ENCODE measurements at regions not wholly inside any gene's neighbourhood (a gene's known extent, or its start where the extent isn't known, plus 50 kb on each side); places are given as distances from the start of the nearest gene placed in this dataset.

GRCh38 chr3:89571707-89572106 lies 464.3 kb downstream of the EPHA3 start:
- DNase-seq (ENCODE audit: insufficient read length, low spot score) (no peak), FAIRE-seq (no peak)
- no peak for TF ChIP-seq CTCF (IDR thresholded peaks at IDR 0.05; ENCODE audit: insufficient read depth, missing control alignments)

- DNase-seq (ENCODE audit: insufficient read length, low spot score) (no peak), FAIRE-seq (no peak)
- TF ChIP-seq CTCF (IDR thresholded peaks at IDR 0.05; ENCODE audit: insufficient read depth, missing control alignments): no peak
Observed at GRCh38 chr3:89572261-89572660, 464.8 kb downstream of the EPHA3 start.

DNA sequence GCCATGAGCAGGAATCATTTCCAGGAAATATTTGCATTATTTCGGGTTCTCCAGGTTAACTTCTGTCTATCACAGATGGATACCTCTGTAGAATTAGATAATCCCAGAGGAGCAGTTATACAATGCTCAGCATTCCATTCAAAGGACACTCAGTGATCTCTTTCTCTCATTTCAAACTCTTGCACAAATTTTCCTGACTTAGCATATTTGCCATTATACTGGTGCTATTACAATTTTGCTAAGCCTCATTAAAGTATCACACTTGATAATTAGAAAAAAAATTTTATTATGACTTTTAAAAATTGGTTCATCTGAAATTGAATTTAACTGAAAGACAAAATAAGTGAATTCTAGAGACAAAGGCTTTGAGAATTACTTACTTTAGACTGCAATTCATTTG lies 469.0 kb downstream of the EPHA3 start:
- no peak for FAIRE-seq
- DNase-seq (ENCODE audit: insufficient read length, low spot score): no peak
- no peak for TF ChIP-seq CTCF (IDR thresholded peaks at IDR 0.05; ENCODE audit: insufficient read depth, missing control alignments)

GRCh38 chr3:89577637-89578530 lies 470.5 kb downstream of the EPHA3 start:
- TF ChIP-seq CTCF (IDR thresholded peaks at IDR 0.05; ENCODE audit: insufficient read depth, missing control alignments): no peak
- DNase-seq (ENCODE audit: insufficient read length, low spot score): no peak
- FAIRE-seq: no peak

DNA sequence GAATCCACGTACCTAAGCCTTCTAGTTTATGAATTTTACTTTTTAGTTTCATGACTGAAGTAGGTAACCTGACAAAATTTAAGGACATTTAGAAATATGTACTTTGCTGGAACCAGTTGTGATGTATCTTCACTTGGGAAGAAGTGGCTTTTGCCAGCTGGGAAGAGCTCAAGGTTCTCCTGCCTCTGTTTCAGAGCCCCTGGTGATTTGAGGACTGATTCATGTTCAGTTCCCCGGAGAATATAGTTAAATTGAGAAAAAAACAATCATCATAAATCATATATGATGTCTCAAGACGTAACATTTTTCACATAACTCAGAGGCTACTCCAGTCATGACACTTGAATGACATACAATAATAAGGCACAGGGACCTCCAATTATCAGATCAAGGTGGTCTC lies 473.4 kb downstream of the EPHA3 start:
- DNase-seq (ENCODE audit: insufficient read length, low spot score): no peak

DNA sequence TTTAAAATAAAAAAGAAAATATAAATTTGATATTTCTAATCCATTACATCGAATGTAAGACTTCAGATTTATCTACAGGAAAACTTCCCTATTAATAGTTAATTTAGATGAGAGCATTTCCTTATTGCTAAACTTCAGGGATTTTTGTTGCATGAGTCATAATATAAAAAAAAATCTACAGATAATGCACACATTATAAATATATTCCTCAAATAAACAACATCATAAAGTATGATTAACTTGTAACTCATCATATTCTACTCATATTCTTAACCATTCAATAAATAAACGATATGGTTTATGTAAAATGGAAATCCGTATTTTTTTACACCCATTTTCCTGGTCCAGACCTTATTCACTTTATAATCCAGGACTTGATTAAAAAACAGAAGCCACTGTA lies 477.0 kb downstream of the EPHA3 start:
- TF ChIP-seq CTCF (IDR thresholded peaks at IDR 0.05; ENCODE audit: insufficient read depth, missing control alignments): no peak
- DNase-seq (ENCODE audit: insufficient read length, low spot score): no peak
- no peak for FAIRE-seq

More for the DNA sequence above, 473.4 kb downstream of the EPHA3 start:
- TF ChIP-seq CTCF (IDR thresholded peaks at IDR 0.05; ENCODE audit: insufficient read depth, missing control alignments): no peak
- no peak for FAIRE-seq

- DNase-seq (ENCODE audit: insufficient read length, low spot score): no peak
- no peak for FAIRE-seq
- TF ChIP-seq CTCF (IDR thresholded peaks at IDR 0.05; ENCODE audit: insufficient read depth, missing control alignments): no peak
Observed at GRCh38 chr3:89586256-89586655, 478.8 kb downstream of the EPHA3 start.

Measured in D721Med (cell line).